H1 (cell line): ENCODE measurements at regions not wholly inside any gene's neighbourhood (a gene's known extent, or its start where the extent isn't known, plus 50 kb on each side); places are given as distances from the start of the nearest gene placed in this dataset.

Experiments
- CTCF ChIA-PET: fragments of 300-600 bp; sonication (Branson Sonifier 250); formaldehyde crosslinking; loops from one replicate; lab custom pipeline; 2021; ENCODE audit not compliant: partially characterized antibody; lab: Charles Lee
- POLR2A ChIA-PET: fragments of 300-600 bp; sonication (Branson Sonifier 250); formaldehyde crosslinking; loops from one replicate; lab custom pipeline; 2021; ENCODE audit warnings: inconsistent platforms; ENCODE audit not compliant: partially characterized antibody; lab: Charles Lee
- DNase-seq, 2 experiments: peaks; one replicate each; pipeline versions ENCODE4 v3.0.0 to v3.0.0-alpha.2; 2010 to 2022; ENCODE audit warnings: low spot score in 2 of 2, low read depth in 1 of 2, mixed read lengths in 1 of 2
- FAIRE-seq: peaks from 2 replicates; lab custom pipeline; 2011; peaks lifted over from hg19 to GRCh38; lab: Jason Lieb, UNC
- H2AFZ ChIP-seq: 2 replicates; pipeline ENCODE4 v1.8.1; 2012; ENCODE audit warnings: low read length, inconsistent platforms
- H2AK5ac ChIP-seq: 2 replicates; pipeline ENCODE4 v1.6.1; 2013; ENCODE audit warnings: low read depth, low read length
- H2BK120ac ChIP-seq: replicated peaks from 2 replicates; pipeline ENCODE3; 2013; ENCODE audit warnings: low read depth, low read length, inconsistent platforms
- H2BK12ac ChIP-seq: 2 replicates; pipeline ENCODE4 v1.6.1; 2013; ENCODE audit warnings: low read depth, low read length
- H2BK15ac ChIP-seq: 2 replicates; pipeline ENCODE4 v1.6.1; 2013; ENCODE audit warnings: low read length
- H2BK20ac ChIP-seq: 2 replicates; pipeline ENCODE4 v1.6.1; 2013; ENCODE audit warnings: low read length
- H2BK5ac ChIP-seq: 2 replicates; pipeline ENCODE4 v1.6.1; 2013; ENCODE audit warnings: low read depth, low read length
- H3K14ac ChIP-seq: 2 replicates; pipeline ENCODE4 v1.6.1; 2013; ENCODE audit warnings: inconsistent platforms; ENCODE audit not compliant: insufficient read length
- H3K18ac ChIP-seq: 2 replicates; pipeline ENCODE4 v1.6.1; 2013; ENCODE audit warnings: low read length; ENCODE audit errors: extremely low read depth
- H3K23ac ChIP-seq: 2 replicates; pipeline ENCODE4 v1.6.1; 2013; ENCODE audit warnings: inconsistent platforms; ENCODE audit not compliant: insufficient read length
- H3K23me2 ChIP-seq: 2 replicates; pipeline ENCODE4 v1.6.1; 2013; ENCODE audit warnings: low read depth, low read length
- H3K27ac ChIP-seq: 2 replicates; pipeline ENCODE4 v1.6.1; 2011; ENCODE audit warnings: low read depth, low read length, inconsistent platforms
- H3K27me3 ChIP-seq, 4 experiments: replicated peaks in 1 of 4; 1 replicate in 1 of 4; 2 replicates in 3 of 4; pipeline versions ENCODE4 v1.6.1 to v1.8.1; 2011 to 2013; ENCODE audit warnings: low read length in 3 of 4, mild to moderate bottlenecking in 3 of 4, inconsistent platforms in 2 of 4, mixed read lengths in 2 of 4, moderate library complexity in 1 of 4; ENCODE audit not compliant: control insufficient read depth in 3 of 4, insufficient read depth in 3 of 4; ENCODE audit errors: extremely low read depth in 1 of 4
- H3K36me3 ChIP-seq, 4 experiments: 2 replicates each; pipeline versions ENCODE4 v1.6.1 to v1.8.1; 2011 to 2013; ENCODE audit warnings: mild to moderate bottlenecking in 4 of 4, low read length in 3 of 4, moderate library complexity in 2 of 4, control low read depth in 1 of 4, inconsistent platforms in 1 of 4; ENCODE audit not compliant: insufficient read depth in 4 of 4, control insufficient read depth in 2 of 4
- H3K4ac ChIP-seq: replicated peaks from 2 replicates; pipeline ENCODE3; 2013; ENCODE audit warnings: low read length, low read depth, mixed read lengths, inconsistent platforms; ENCODE audit not compliant: insufficient read length
- H3K4me1 ChIP-seq, 4 experiments: replicated peaks in 1 of 4; 1 replicate in 1 of 4; 2 replicates in 3 of 4; pipeline versions ENCODE4 v1.6.1 to v1.8.1; 2011 to 2013; ENCODE audit warnings: low read length in 3 of 4, inconsistent platforms in 2 of 4, mixed read lengths in 1 of 4; ENCODE audit not compliant: insufficient read depth in 4 of 4, control insufficient read depth in 3 of 4
- H3K4me2 ChIP-seq, 2 experiments: 2 replicates each; pipeline versions ENCODE4 v1.6.1 to v1.8.1; 2011 to 2013; ENCODE audit warnings: low read depth in 2 of 2, low read length in 2 of 2, control low read depth in 1 of 2, inconsistent platforms in 1 of 2, mild to moderate bottlenecking in 1 of 2; ENCODE audit not compliant: insufficient read depth in 1 of 2
- H3K4me3 ChIP-seq, 4 experiments: fragments of 200-600, 300-600 bp in 1 of 4; sonication (generic), shearing (Covaris generic), sonication (Bioruptor Twin) in 1 of 4; 2 replicates each; pipeline versions ENCODE4 v1.5.1 to v1.8.1; 2011 to 2016; ENCODE audit warnings: low read length in 4 of 4, low read depth in 3 of 4, control low read depth in 2 of 4, inconsistent platforms in 2 of 4, mild to moderate bottlenecking in 2 of 4, mixed read lengths in 1 of 4, moderate library complexity in 1 of 4; ENCODE audit not compliant: insufficient read depth in 2 of 4; ENCODE audit errors: extremely low read depth in 1 of 4
- H3K56ac ChIP-seq: replicated peaks from 2 replicates; pipeline ENCODE3; 2013; ENCODE audit warnings: low read depth, mild to moderate bottlenecking, mixed read lengths, low read length, inconsistent platforms; ENCODE audit not compliant: insufficient read length
- H3K79me1 ChIP-seq: 2 replicates; pipeline ENCODE4 v1.6.1; 2013; ENCODE audit warnings: low read depth, low read length, control low read depth
- H3K79me2 ChIP-seq, 2 experiments: 2 replicates each; pipeline versions ENCODE4 v1.6.1 to v1.8.1; 2012 to 2013; ENCODE audit warnings: low read length in 2 of 2, mild to moderate bottlenecking in 2 of 2, inconsistent platforms in 1 of 2; ENCODE audit not compliant: insufficient read depth in 2 of 2, control insufficient read depth in 1 of 2
- H3K9ac ChIP-seq, 4 experiments: replicated peaks in 1 of 4; 1 replicate in 1 of 4; 2 replicates in 3 of 4; pipeline versions ENCODE4 v1.6.1 to v1.8.1; 2011 to 2013; ENCODE audit warnings: low read depth in 3 of 4, low read length in 3 of 4, control low read depth in 2 of 4, mild to moderate bottlenecking in 2 of 4, moderate library complexity in 2 of 4, inconsistent platforms in 1 of 4; ENCODE audit errors: extremely low read depth in 1 of 4
- H3K9me3 ChIP-seq, 2 experiments: 2 replicates each; pipeline versions ENCODE4 v1.6.1 to v1.8.1; 2012 to 2013; ENCODE audit warnings: mild to moderate bottlenecking in 2 of 2, moderate library complexity in 2 of 2, control low read depth in 1 of 2, inconsistent platforms in 1 of 2, low read depth in 1 of 2, low read length in 1 of 2, mixed read lengths in 1 of 2; ENCODE audit not compliant: insufficient read depth in 2 of 2
- H4K20me1 ChIP-seq, 2 experiments: replicated peaks in 1 of 2; 2 replicates each; pipeline versions ENCODE3 to v1.8.1; 2011 to 2013; ENCODE audit warnings: inconsistent platforms in 2 of 2, low read length in 2 of 2, mild to moderate bottlenecking in 1 of 2; ENCODE audit not compliant: insufficient read depth in 2 of 2, control insufficient read depth in 1 of 2
- H4K5ac ChIP-seq: 2 replicates; pipeline ENCODE4 v1.6.1; 2013; ENCODE audit warnings: low read length, low read depth, mixed read lengths, inconsistent platforms; ENCODE audit not compliant: insufficient read length
- H4K8ac ChIP-seq: 2 replicates; pipeline ENCODE4 v1.8.0; 2013; ENCODE audit warnings: mild to moderate bottlenecking, moderate library complexity, low read length, inconsistent platforms; ENCODE audit not compliant: insufficient read depth; ENCODE audit errors: extremely low read depth
- H4K91ac ChIP-seq: replicated peaks from 2 replicates; pipeline ENCODE3; 2013; ENCODE audit warnings: low read length, mixed read lengths, inconsistent platforms; ENCODE audit not compliant: insufficient read length
- ASH2L ChIP-seq: fragments of 200-600, 300-600 bp; sonication (generic); IDR thresholded peaks from one replicate; pipeline ENCODE4 v1.7.1; 2017; ENCODE audit warnings: low read length
- BACH1 ChIP-seq: IDR thresholded peaks from 2 replicates; pipeline ENCODE4 v1.6.1; 2012; ENCODE audit warnings: low read length, improper control_type of control experiment
- CBX5 ChIP-seq: fragments of 300-800, 300-1000 bp; sonication (generic); IDR thresholded peaks from 2 replicates; pipeline ENCODE4 v1.7.1; 2016; ENCODE audit warnings: antibody characterized with exemption, low read length, low read depth
- CTBP2 ChIP-seq: IDR thresholded peaks from 2 replicates; pipeline ENCODE4 v1.7.0; 2011; ENCODE audit warnings: borderline replicate concordance, mild to moderate bottlenecking, moderate library complexity, mixed read lengths, low read length; ENCODE audit not compliant: insufficient read depth, insufficient read length
- EGR1 ChIP-seq: IDR thresholded peaks from 2 replicates; pipeline ENCODE4 v1.6.1; 2011; ENCODE audit warnings: low read depth, low read length, borderline replicate concordance
- EZH2 ChIP-seq: fragments of 200-600 bp; sonication (generic); IDR thresholded peaks from 2 replicates; pipeline ENCODE4 v1.7.1; 2012; ENCODE audit warnings: low read depth, mild to moderate bottlenecking, moderate library complexity, low read length, inconsistent platforms; ENCODE audit not compliant: severe bottlenecking
- HDAC2 ChIP-seq, 2 experiments: fragments of 300-600 bp in 1 of 2; sonication (generic) in 1 of 2; IDR thresholded peaks; 2 replicates each; pipeline ENCODE4 v1.6.1; 2011 to 2012; ENCODE audit warnings: low read depth in 2 of 2, low read length in 2 of 2, mild to moderate bottlenecking in 2 of 2, moderate library complexity in 2 of 2, borderline replicate concordance in 1 of 2, inconsistent platforms in 1 of 2
- KDM4A ChIP-seq: IDR thresholded peaks from one replicate; pipeline ENCODE4 v1.7.1; 2012; ENCODE audit warnings: low read depth, mild to moderate bottlenecking, moderate library complexity, low read length, inconsistent platforms; ENCODE audit not compliant: severe bottlenecking
- KDM5A ChIP-seq: fragments of 200-600 bp; IDR thresholded peaks from 2 replicates; pipeline ENCODE4 v1.7.1; 2012; ENCODE audit warnings: mild to moderate bottlenecking, low read length, inconsistent platforms, mixed read lengths
- RBBP5 ChIP-seq: IDR thresholded peaks from 2 replicates; pipeline ENCODE4 v1.7.1; 2012; ENCODE audit warnings: low read depth, mild to moderate bottlenecking, inconsistent platforms, low read length, moderate library complexity, borderline replicate concordance
- RNF2 ChIP-seq: fragments of 200-900, 300-1000 bp; sonication (generic); IDR thresholded peaks from 2 replicates; pipeline ENCODE4 v1.7.1; 2016; ENCODE audit warnings: borderline replicate concordance, low read depth, mild to moderate bottlenecking, antibody characterized with exemption, low read length; ENCODE audit not compliant: poor library complexity, severe bottlenecking; ENCODE audit errors: missing control alignments
- TBP ChIP-seq: IDR thresholded peaks from 2 replicates; pipeline ENCODE4 v1.6.1; 2011; ENCODE audit warnings: low read depth, low read length, improper control_type of control experiment
- TCF12 ChIP-seq: IDR thresholded peaks from 2 replicates; pipeline ENCODE4 v1.6.1; 2011; ENCODE audit warnings: low read depth, mild to moderate bottlenecking, low read length
- WGBS, 2 experiments: shearing (Covaris generic) in 1 of 2; methylation state at CpG; one replicate each; pipeline versions ENCODE4 v1.1.6 to v1.1.7; 2013 to 2015; ENCODE audit warnings: low lambda C conversion rate in 2 of 2, mixed read lengths in 2 of 2, inconsistent platforms in 1 of 2, low coverage in 1 of 2, missing lambda C conversion rate in 1 of 2; ENCODE audit not compliant: insufficient replicate concordance in 2 of 2, insufficient coverage in 1 of 2, insufficient read length in 1 of 2; ENCODE audit errors: extremely low coverage in 1 of 2, missing lambda C conversion rate in 1 of 2; 5-methylcytosine and 5-hydroxymethylcytosine counted together
- TF ChIP-seq, protein P1 (sequence below): IDR thresholded peaks from 2 replicates; pipeline ENCODE4 v1.6.1; 2012; ENCODE audit warnings: inconsistent platforms

- no peak for FAIRE-seq
- H3K9ac ChIP-seq = no peak overlapping the region
- H3K4me1 ChIP-seq = no peaks in the 10 kb centered on the region
- H2BK12ac ChIP-seq = no peak overlapping the region
- no peak overlapping the region for H2AK5ac ChIP-seq
- no peak overlapping the region for H3K27ac ChIP-seq
- no peak overlapping the region for H2BK20ac ChIP-seq
- ChIA-PET CTCF (interaction anchor here (0.8 kb wide), 1 partner anchor 22 kb away, joined by 3 read pairs; no protein-coding TSS in a partner anchor), POLR2A (no interaction called here)
- peaks cover 0 to 3% of the 10 kb centered on the region in 2 experiments for H4K20me1 ChIP-seq
- 100% methylated on average over 6 of the region's 11 CpGs; no CpG with 5 or more reads in 1 of the 2 experiments for WGBS, 2 experiments
- no peak overlapping the region for H3K14ac ChIP-seq
- no peak overlapping the region for H4K91ac ChIP-seq
- H3K23me2 ChIP-seq = no peaks in the 10 kb centered on the region
- no peak overlapping the region for H4K8ac ChIP-seq
- H3K9me3 ChIP-seq = no peaks in the 10 kb centered on the region
- DNase-seq = peak in 1 of 2 experiments; percentile 7
- H3K4ac ChIP-seq = no peak overlapping the region
- no peak overlapping the region for H3K18ac ChIP-seq
- no peak overlapping the region for H2BK120ac ChIP-seq
- no peaks in the 10 kb centered on the region for H3K27me3 ChIP-seq
- H2BK15ac ChIP-seq = no peak overlapping the region
- no peak overlapping the region for H3K4me2 ChIP-seq
- H3K36me3 ChIP-seq = no peaks in the 10 kb centered on the region
- H3K23ac ChIP-seq = no peak overlapping the region
- H3K4me3 ChIP-seq = no peak overlapping the region
- H3K79me2 ChIP-seq = no peaks in the 10 kb centered on the region
- no peak overlapping the region for H2AFZ ChIP-seq
- H2BK5ac ChIP-seq = no peak overlapping the region
- H4K5ac ChIP-seq = no peak overlapping the region
- H3K79me1 ChIP-seq = no peaks in the 10 kb centered on the region
- H3K56ac ChIP-seq = no peak overlapping the region
- TF ChIP-seq RNF2 (no peak), KDM4A (no peak), RBBP5 (no peak), EGR1 (no peak), TBP (no peak), TCF12 (no peak), CBX5 (no peak), KDM5A (no peak), EZH2 (no peak), HDAC2 (IDR thresholded peaks at IDR 0.05; ENCODE audit: borderline replicate concordance in 1 of 2, low read depth in 2 of 2, low read length in 2 of 2) (no peak), BACH1 (no peak), ASH2L (no peak), CTBP2 (no peak)
- TF ChIP-seq, protein P1, sequence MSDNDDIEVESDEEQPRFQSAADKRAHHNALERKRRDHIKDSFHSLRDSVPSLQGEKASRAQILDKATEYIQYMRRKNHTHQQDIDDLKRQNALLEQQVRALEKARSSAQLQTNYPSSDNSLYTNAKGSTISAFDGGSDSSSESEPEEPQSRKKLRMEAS = no peak
Observed at GRCh38 chr22:49212466-49212865, 615.2 kb downstream of the BRD1 start.
